B cell (primary cell): ENCODE measurements at regions not wholly inside any gene's neighbourhood (a gene's known extent, or its start where the extent isn't known, plus 50 kb on each side); places are given as distances from the start of the nearest gene placed in this dataset.

Source experiments
- ATAC-seq: fragments of 200-7000 bp; cut with Tn5 transposase; one replicate; pipeline ENCODE4 v1.10.0; 2021; ENCODE audit warnings: low read depth, mild to moderate bottlenecking, moderate number of reproducible peaks, moderate library complexity
- CTCF ChIA-PET: fragments of 350-600 bp; sonication (Branson Sonifier 250); formaldehyde crosslinking; loops from one replicate; lab custom pipeline; 2021; ENCODE audit warnings: antibody characterized with exemption, inconsistent platforms; lab: Charles Lee
- POLR2A ChIA-PET: fragments of 350-600 bp; sonication (Branson Sonifier 250); formaldehyde crosslinking; loops from one replicate; lab custom pipeline; 2021; ENCODE audit warnings: antibody characterized with exemption; lab: Charles Lee
- DNase-seq: peaks from one replicate; pipeline ENCODE4 v3.0.0; 2013
- H2AFZ ChIP-seq: 2 replicates; pipeline ENCODE4 v1.6.1; 2012; ENCODE audit warnings: mild to moderate bottlenecking, low read depth, low read length; ENCODE audit not compliant: insufficient read depth, poor library complexity, severe bottlenecking
- H3K27ac ChIP-seq, 2 donors: 1 replicate in 1 of 2; 2 replicates in 1 of 2; pipeline ENCODE4 v1.5.1; 2012 to 2013; ENCODE audit warnings: low read length in 2 of 2, mild to moderate bottlenecking in 2 of 2, moderate library complexity in 1 of 2
- H3K27me3 ChIP-seq, 4 experiments: fragments of 200-600 bp in 1 of 4; sonication (generic) in 1 of 4; replicated peaks in 1 of 4; 1 replicate in 2 of 4; 2 replicates in 2 of 4; pipeline versions ENCODE4 v1.6.1 to v1.7.0; 2013 to 2016; ENCODE audit warnings: low read length in 3 of 4, mild to moderate bottlenecking in 2 of 4, mixed read lengths in 1 of 4, moderate library complexity in 1 of 4; ENCODE audit not compliant: insufficient read depth in 4 of 4, control insufficient read depth in 3 of 4; ENCODE audit errors: control extremely low read depth in 1 of 4
- H3K36me3 ChIP-seq, 2 experiments: replicated peaks in 1 of 2; 1 replicate in 1 of 2; 2 replicates in 1 of 2; pipeline versions ENCODE4 v1.6.1 to v1.7.1; 2013; ENCODE audit warnings: low read length in 1 of 2; ENCODE audit not compliant: insufficient read depth in 2 of 2, control insufficient read depth in 1 of 2; ENCODE audit errors: control extremely low read depth in 1 of 2, extremely low read depth in 1 of 2
- H3K4me1 ChIP-seq, 2 donors: fragments of 200-600 bp in 1 of 2; sonication (generic) in 1 of 2; 1 replicate in 1 of 2; 2 replicates in 1 of 2; pipeline versions ENCODE4 v1.5.1 to v1.6.1; 2013 to 2017; ENCODE audit warnings: low read length in 2 of 2; ENCODE audit not compliant: control insufficient read depth in 2 of 2, insufficient read depth in 2 of 2
- H3K4me2 ChIP-seq: replicated peaks from 2 replicates; pipeline ENCODE3; 2012; ENCODE audit warnings: mild to moderate bottlenecking, low read depth, low read length; ENCODE audit not compliant: poor library complexity, severe bottlenecking
- H3K4me3 ChIP-seq, 5 experiments: fragments of 200-600 bp in 1 of 5; sonication (generic) in 1 of 5; 1 replicate in 3 of 5; 2 replicates in 2 of 5; pipeline versions ENCODE4 v1.5.1 to v1.7.0; 2011 to 2016; ENCODE audit warnings: low read length in 4 of 5, mild to moderate bottlenecking in 4 of 5, low read depth in 2 of 5, control low read depth in 1 of 5, moderate library complexity in 1 of 5; ENCODE audit not compliant: insufficient read depth in 1 of 5; ENCODE audit errors: control extremely low read depth in 1 of 5, extremely low read depth in 1 of 5
- H3K79me2 ChIP-seq: fragments of 200-600 bp; sonication (generic); one replicate; pipeline ENCODE4 v1.6.0; 2016; ENCODE audit warnings: low read length; ENCODE audit not compliant: control insufficient read depth, insufficient read depth
- H3K9ac ChIP-seq: fragments of 200-600 bp; sonication (generic); 2 replicates; pipeline ENCODE4 v1.6.1; 2017; ENCODE audit warnings: mild to moderate bottlenecking, low read length, moderate library complexity
- H3K9me3 ChIP-seq, 3 donors: one replicate each; pipeline versions ENCODE4 v1.6.1 to v1.7.1; 2013; ENCODE audit warnings: low read length in 2 of 3; ENCODE audit not compliant: control insufficient read depth in 2 of 3, insufficient read depth in 1 of 3; ENCODE audit errors: control extremely low read depth in 1 of 3
- H4K20me1 ChIP-seq: 2 replicates; pipeline ENCODE4 v1.6.0; 2012; ENCODE audit warnings: mild to moderate bottlenecking, low read length; ENCODE audit not compliant: insufficient read depth, control insufficient read depth, poor library complexity, severe bottlenecking
- H3K27ac Mint-ChIP-seq: one replicate; pipeline ENCODE4 v1.8.0; 2021; ENCODE audit warnings: mixed read lengths
- H3K27me3 Mint-ChIP-seq: one replicate; pipeline ENCODE4 v1.8.0; 2021; ENCODE audit warnings: mixed read lengths
- H3K4me1 Mint-ChIP-seq: one replicate; pipeline ENCODE4 v1.8.0; 2021; ENCODE audit warnings: mixed read lengths
- H3K4me3 Mint-ChIP-seq: one replicate; pipeline ENCODE4 v1.8.0; 2021; ENCODE audit warnings: mixed read lengths
- H3K9me3 Mint-ChIP-seq: one replicate; pipeline ENCODE4 v1.8.0; 2022; ENCODE audit warnings: mixed read lengths; ENCODE audit not compliant: insufficient read depth
- CTCF ChIP-seq: fragments of 200-600 bp; IDR thresholded peaks from one replicate; pipeline ENCODE4 v1.8.0; 2022; ENCODE audit warnings: antibody characterized with exemption, mild to moderate bottlenecking
- EZH2 ChIP-seq: IDR thresholded peaks from 2 replicates; pipeline ENCODE4 v1.6.1; 2012; ENCODE audit warnings: borderline replicate concordance, low read depth, mild to moderate bottlenecking, moderate library complexity, low read length; ENCODE audit not compliant: insufficient read depth, poor library complexity, severe bottlenecking
- WGBS: methylation state at CpG from one replicate; pipeline ENCODE4 v1.1.5; 2013; ENCODE audit warnings: missing lambda C conversion rate; ENCODE audit not compliant: insufficient coverage; 5-methylcytosine and 5-hydroxymethylcytosine counted together
- intact Hi-C: fragments of 100-400 bp; cut with micrococcal nuclease; formaldehyde crosslinking; loops from one replicate; pipeline ENCODE4 v1.10.0; 2022

- WGBS: 63% methylated on average over 1 of the region's 4 CpGs
- Mint-ChIP-seq H3K27ac (no peak overlapping the region), H3K27me3 (no peaks in the 10 kb centered on the region), H3K9me3 (no peaks in the 10 kb centered on the region), H3K4me3 (no peak overlapping the region), H3K4me1 (peaks cover 4% of the 10 kb centered on the region)
- ATAC-seq: no peak
- no peak overlapping the region for H3K9ac ChIP-seq
- H4K20me1 ChIP-seq: no peaks in the 10 kb centered on the region
- no peak overlapping the region for H2AFZ ChIP-seq
- CTCF ChIA-PET: no interaction called here
- no peaks in the 10 kb centered on the region for H3K36me3 ChIP-seq
- intact Hi-C loops: no loop called here
- H3K4me3 ChIP-seq: no peak overlapping the region
- H3K27ac ChIP-seq: no peak overlapping the region
- no peaks in the 10 kb centered on the region for H3K27me3 ChIP-seq
- no peak for DNase-seq
- no peaks in the 10 kb centered on the region for H3K4me1 ChIP-seq
- TF ChIP-seq EZH2 (no peak), CTCF (no peak)
- H3K4me2 ChIP-seq: no peak overlapping the region
- no peaks in the 10 kb centered on the region for H3K9me3 ChIP-seq
- no peaks in the 10 kb centered on the region for H3K79me2 ChIP-seq
- POLR2A ChIA-PET: no interaction called here
Observed at GRCh38 chr7:148514236-148514635, 76.3 kb upstream of the C7orf33 start.

- no peak overlapping the region for H3K4me3 ChIP-seq
- ATAC-seq (no peak), DNase-seq (no peak)
- no peaks in the 10 kb centered on the region for H3K79me2 ChIP-seq
- Mint-ChIP-seq H3K27me3 (no peaks in the 10 kb centered on the region), H3K4me3 (no peak overlapping the region), H3K9me3 (no peaks in the 10 kb centered on the region), H3K4me1 (peaks cover 9% of the 10 kb centered on the region), H3K27ac (no peak overlapping the region)
- intact Hi-C loops: no loop called here
- H3K9ac ChIP-seq: no peak overlapping the region
- no peak overlapping the region for H2AFZ ChIP-seq
- no peaks in the 10 kb centered on the region for H3K4me1 ChIP-seq
- no peak overlapping the region for H3K27ac ChIP-seq
- POLR2A ChIA-PET: no interaction called here
- H3K36me3 ChIP-seq: no peaks in the 10 kb centered on the region
- H3K9me3 ChIP-seq: no peaks in the 10 kb centered on the region
- no peaks in the 10 kb centered on the region for H4K20me1 ChIP-seq
- 100% methylated on average over 3 of the region's 3 CpGs for WGBS
- no peak for TF ChIP-seq CTCF
- no peak for TF ChIP-seq EZH2
- H3K4me2 ChIP-seq: no peak overlapping the region
- H3K27me3 ChIP-seq: no peaks in the 10 kb centered on the region
- CTCF ChIA-PET: interaction anchor here (0.7 kb wide), 1 partner anchor 12 kb away, joined by 3 read pairs; no protein-coding TSS in a partner anchor
Observed at GRCh38 chr7:148515237-148515636, 75.3 kb upstream of the C7orf33 start.
